Left lobe of liver (tissue), 2 donors: ENCODE measurements at regions not wholly inside any gene's neighbourhood (a gene's known extent, or its start where the extent isn't known, plus 50 kb on each side); places are given as distances from the start of the nearest gene placed in this dataset.
A peak's percentile ranks its signal among the peaks of the same experiment; 100 is the strongest.

Experiments
- ATAC-seq: fragments of 200-7000 bp; cut with Tn5 transposase; one replicate; pipeline ENCODE4 v1.9.1; 2020; ENCODE audit warnings: mild to moderate bottlenecking, moderate library complexity
- DNase-seq: peaks from one replicate; pipeline ENCODE4 v3.0.0-alpha.2; 2020; ENCODE audit warnings: low spot score
- donor health status: DM: no; HTN: no; CAD: no; lungs with moderate emphysema.
- donor health status: DM: no; HTN: yes; CAD: no.

DNA sequence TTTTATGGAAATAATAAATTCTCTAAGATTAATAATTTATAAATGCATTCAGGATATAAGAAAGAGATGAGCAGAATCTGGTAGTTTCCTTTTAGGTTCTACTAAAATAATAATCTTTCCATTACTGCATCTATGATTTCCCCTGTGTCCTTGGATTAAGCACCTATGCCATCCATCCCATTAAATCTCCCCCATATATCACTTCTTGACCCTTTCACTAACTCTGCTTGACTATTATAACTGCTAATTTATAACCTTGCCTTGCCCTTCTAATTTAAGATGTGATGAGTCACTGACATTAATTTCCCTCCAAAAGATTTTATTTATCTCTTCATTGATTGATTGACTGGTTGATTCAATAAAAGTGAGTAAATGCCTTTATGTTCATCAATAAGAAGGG lies 348.3 kb upstream of the LRATD1 start:
- DNase-seq (no peak), ATAC-seq (no peak)

DNA sequence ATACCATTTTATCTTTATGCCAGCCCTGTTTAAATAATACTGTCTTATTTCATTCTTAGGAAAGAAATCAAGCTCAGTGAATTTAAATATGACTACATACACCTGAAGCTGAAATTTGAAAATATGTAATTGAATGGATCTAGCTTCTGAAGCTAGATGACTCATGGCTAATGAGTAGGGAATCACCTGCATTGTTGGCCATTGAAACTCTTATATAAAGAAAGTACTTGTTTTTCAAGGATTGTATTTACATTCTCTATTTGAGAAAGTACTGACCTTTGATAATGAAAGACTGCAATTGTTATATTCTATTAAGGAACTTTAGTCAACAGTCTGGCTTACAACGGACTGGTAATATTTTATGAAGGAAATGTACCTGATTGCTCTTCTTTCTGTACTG lies 346.7 kb upstream of the LRATD1 start:
- DNase-seq (no peak), ATAC-seq (no peak)

DNA sequence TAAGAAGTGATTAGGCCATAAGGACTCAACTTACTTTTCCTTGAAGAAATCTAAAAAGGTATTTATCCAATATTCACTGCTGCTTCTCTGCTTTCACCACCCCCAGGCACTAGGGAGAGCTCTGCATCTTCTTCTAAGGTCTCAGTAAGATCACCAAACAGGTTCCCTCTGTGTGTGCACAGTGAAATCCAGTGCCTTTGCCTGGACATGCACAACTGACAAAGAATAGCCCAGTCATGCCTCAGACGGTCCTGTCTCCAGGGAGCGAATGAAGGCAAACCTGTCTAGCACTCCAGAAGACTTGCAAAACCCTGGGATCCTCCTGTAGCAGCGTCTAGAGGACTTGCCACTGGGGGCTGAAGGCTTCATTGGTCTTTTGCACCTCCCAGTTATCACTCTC lies 344.5 kb upstream of the LRATD1 start:
- no peak for ATAC-seq
- DNase-seq, result no peak

GRCh38 chr2:14292964-14293363 lies 339.6 kb upstream of the LRATD1 start:
- no peak for DNase-seq
- ATAC-seq, result no peak

GRCh38 chr2:14297340-14297739 lies 335.2 kb upstream of the LRATD1 start:
- DNase-seq, result no peak

DNA sequence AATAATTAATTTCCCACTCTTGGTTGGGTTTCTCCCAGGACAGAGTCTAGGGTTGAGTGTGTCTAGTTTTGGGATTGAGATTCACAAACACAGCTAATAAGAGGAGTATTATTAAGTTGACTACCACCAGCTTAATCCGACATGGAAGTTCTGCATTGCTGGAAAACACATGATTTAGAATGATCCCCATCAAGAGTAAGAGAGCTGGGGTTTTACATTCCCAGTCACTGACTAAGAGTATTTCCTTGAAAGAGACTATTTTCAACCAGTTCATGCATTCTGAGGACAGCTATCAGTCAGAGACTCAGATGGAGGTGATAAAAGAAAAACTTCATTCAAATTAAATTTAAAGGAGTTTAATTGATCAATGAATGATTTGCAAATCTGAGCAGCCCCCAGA lies 334.6 kb upstream of the LRATD1 start:
- no peak for DNase-seq

More at GRCh38 chr2:14297340-14297739, 335.2 kb upstream of the LRATD1 start:
- no peak for ATAC-seq

DNA sequence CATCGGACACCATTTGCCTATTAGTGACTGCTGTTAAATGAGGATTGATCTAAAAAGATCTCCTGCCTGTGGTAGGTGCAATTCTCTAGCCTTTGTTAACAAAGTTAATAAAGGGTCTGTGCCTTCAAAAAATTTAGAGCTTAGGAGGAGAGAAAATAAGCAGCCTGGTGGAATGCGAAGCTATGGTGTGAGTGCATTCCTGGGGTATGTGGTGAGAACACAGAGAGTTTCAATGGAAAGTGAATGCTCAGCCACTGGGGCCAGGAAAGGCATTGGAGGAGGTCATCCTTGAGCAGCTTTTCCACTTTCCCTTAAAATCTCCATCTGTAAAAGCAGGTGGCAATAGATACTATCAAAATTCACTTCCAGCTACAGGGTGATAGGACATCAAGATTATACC lies 331.2 kb upstream of the LRATD1 start:
- no peak for ATAC-seq
- no peak for DNase-seq

More for the DNA sequence above, 334.6 kb upstream of the LRATD1 start:
- ATAC-seq, result no peak

GRCh38 chr2:14303366-14304115 lies 329.0 kb upstream of the LRATD1 start:
- no peak for DNase-seq
- no peak for ATAC-seq

GRCh38 chr2:14304326-14304725 lies 328.2 kb upstream of the LRATD1 start:
- ATAC-seq (no peak), DNase-seq (no peak)

GRCh38 chr2:14306268-14306861 lies 326.2 kb upstream of the LRATD1 start:
- DNase-seq (no peak), ATAC-seq (peak; percentile 73)

DNA sequence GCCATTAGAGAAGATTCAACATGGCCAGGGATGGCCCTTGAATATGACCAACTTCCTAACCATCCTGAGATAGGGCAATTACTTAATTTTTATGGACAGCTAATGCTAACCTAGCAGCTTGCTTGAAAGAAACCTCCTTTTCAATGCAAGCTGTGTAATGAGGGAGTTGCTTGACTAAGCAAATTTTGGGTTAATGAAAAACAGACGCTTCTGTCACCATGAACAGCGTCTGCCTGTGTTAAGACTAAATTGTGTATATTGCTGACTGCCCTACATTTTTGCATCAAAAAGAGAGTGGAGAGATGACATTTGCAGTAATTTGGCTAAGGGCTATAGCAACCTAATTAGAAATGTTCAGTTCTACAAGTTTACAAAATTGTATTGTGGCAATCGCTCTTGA lies 319.2 kb upstream of the LRATD1 start:
- ATAC-seq (no peak), DNase-seq (no peak)

DNA sequence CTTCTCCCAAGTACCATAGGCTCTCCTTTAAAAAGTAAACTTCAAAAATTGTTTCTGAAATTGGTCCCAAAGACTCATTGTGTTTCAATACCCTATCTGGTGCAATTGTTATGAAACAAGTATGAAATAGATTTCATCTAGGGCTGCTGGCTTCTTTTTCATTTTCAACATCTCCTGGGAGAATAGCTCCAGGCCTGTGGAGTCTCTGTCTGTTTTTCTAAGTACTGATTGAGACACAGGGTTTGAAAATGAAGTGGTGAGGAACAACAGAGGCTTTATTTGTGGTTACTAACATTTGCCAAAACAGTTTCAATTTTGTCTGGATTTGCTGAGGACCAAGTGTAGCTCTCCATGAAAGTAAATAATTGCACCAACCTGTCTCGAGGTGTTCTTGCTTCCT lies 315.9 kb upstream of the LRATD1 start:
- DNase-seq (no peak), ATAC-seq (no peak)

GRCh38 chr2:14321357-14321756 lies 311.2 kb upstream of the LRATD1 start:
- DNase-seq (no peak), ATAC-seq (no peak)

DNA sequence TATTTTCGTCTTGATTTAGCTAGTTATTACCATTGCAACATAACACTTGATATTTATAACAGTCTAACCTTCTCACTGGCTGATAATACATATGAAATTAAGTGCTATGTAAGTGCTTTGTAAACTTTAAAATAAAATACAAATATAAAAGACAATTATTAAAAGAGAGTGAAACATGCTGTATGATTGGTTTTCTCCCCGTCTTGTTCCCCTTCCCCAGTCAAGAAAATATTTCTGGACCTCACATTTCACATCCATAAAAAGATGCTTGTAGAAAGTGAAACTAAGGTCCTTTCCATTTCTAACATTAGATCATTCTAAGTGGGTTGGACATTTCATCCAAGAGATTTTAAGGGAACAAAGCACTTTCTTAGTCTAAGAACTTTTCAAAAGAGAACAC lies 310.2 kb upstream of the LRATD1 start:
- DNase-seq, result no peak
- no peak for ATAC-seq

DNA sequence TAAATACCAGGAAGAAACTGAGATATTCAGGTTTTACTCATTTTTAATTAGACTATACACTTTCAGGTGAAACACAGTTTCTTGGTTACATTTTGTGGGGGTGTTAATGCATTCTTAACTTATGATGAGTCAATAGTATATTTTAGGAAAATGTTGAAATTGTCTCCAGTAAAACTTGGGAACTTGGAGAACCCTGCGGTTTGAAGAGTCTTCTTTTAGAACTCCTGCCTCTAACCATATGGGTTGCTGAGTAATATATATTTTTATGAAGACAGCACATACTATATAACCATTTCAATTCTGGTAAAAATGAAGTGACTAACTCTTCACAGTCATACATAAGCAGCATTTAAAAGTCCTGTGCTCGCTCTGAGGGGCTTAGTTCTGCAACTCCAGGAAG lies 308.2 kb upstream of the LRATD1 start:
- DNase-seq (no peak), ATAC-seq (no peak)

GRCh38 chr2:14330884-14331283 lies 301.6 kb upstream of the LRATD1 start:
- no peak for ATAC-seq
- no peak for DNase-seq

DNA sequence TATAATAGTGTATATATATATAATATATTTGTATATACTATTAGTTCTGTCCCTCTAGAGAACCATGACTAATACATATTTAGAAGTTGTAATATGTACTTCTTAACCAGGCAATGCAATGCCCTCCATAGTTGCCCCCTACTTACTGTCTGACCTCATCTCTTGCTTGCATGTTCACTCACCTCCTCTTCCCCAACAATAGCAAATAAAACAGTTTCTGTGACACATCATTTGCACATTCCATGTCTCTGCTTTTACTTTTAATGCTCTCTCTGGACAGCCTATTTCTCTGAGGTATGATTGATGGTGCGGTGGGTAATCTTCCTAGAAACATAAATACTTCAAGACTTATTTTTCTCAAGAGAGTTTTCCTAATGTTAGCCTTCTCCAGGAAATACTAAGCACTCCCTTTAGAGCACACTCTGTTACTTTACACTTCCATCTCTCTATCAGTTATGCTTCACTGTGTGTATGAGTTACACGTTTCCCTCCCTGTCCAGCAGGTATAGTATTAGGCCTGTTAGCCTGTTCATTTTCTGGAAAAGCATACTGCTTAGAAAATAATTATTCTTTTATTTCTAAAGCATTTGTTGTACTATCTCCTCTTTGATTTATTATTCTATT lies 295.6 kb upstream of the LRATD1 start:
- ATAC-seq (no peak), DNase-seq (no peak)

GRCh38 chr2:14340703-14341102 lies 291.8 kb upstream of the LRATD1 start:
- no peak for ATAC-seq
- no peak for DNase-seq

DNA sequence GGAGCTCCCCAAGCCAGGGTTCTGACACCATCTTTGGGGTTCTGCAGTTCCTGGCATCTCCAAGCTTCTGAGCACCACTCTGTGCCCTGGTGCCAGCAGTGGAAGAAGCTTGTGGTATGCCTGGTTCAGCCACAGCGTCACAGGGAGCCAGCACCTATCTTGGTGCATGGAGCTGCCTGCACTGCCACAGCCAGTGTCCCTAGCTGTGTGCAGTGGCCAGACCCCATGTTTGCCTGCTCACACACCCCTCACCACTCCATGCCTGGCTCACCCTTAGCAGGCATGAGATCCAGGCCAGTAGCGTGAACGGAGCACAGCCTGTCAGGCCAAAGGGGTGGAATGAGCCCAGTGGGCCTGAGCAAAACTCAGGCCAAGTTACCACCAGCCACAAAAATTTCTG lies 290.2 kb upstream of the LRATD1 start:
- ATAC-seq (no peak), DNase-seq (no peak)

DNA sequence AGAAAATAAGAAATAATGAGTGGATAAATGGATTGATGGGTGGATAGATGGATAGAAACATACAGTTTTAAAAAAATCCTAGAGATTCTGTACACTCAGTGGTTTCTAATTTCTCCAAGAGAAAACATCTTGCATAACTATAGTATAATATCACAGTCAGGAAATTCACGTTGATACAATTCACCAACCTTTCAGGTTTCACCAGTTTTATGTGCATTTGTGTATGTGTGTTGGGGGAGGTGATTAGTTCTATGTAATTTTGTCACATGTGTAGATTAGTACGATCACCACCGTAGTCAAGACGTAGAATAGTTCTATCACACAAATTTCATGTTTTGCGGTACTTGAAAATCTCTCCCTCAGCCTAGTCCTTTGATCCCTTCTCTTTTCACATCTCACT lies 288.2 kb upstream of the LRATD1 start:
- no peak for ATAC-seq
- DNase-seq, result no peak

DNA sequence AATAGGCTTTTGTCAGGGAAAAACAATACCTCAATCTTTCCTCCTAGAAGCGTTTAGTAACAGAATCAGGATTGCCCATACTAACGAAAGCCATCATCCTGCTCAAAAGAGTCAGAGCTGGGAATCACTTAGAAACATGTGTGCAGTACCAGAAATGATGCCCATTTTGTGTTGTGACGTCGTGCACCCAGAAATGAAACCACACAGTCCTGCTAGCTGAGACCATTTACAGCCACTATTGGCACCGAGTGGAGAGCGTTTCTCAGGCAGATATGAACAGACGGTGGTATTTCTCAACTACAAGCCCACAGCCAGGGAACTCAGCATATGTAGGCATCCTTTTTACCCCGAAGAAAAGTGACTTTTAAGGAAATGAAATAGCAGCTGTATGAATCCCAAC lies 284.3 kb upstream of the LRATD1 start:
- no peak for DNase-seq
- ATAC-seq, result no peak

GRCh38 chr2:14350856-14351255 lies 281.7 kb upstream of the LRATD1 start:
- ATAC-seq (no peak), DNase-seq (no peak)
